ENCODE measurements at regions not wholly inside any gene's neighbourhood (a gene's known extent, or its start where the extent isn't known, plus 50 kb on each side); places are given as distances from the start of the nearest gene placed in this dataset.
"Not testable (repeated sequence)": the region's sequence is repeated elsewhere in the genome, so short reads cannot be mapped to it uniquely, and the experiment has no call there.

- Histone ChIP-seq H3K27ac (ENCODE audit: low read depth in 1 of 2, low read length in 1 of 2) (no peak overlapping the region), H3K36me3 (ENCODE audit: control insufficient read depth in 2 of 2, insufficient read depth in 2 of 2, low read length in 1 of 2) (no peaks in the 10 kb centered on the region), H3K4me1 (ENCODE audit: control insufficient read depth in 2 of 2, insufficient read depth in 2 of 2, low read length in 2 of 2) (no peaks in the 10 kb centered on the region), H3K9me3 (ENCODE audit: control insufficient read depth in 2 of 2, insufficient read depth in 1 of 2, low read length in 1 of 2) (no peaks in the 10 kb centered on the region), H3K27me3 (ENCODE audit: control insufficient read depth in 2 of 2, insufficient read depth in 1 of 2, low read length in 1 of 2) (no peaks in the 10 kb centered on the region), H3K4me3 (ENCODE audit: low read length in 2 of 2) (no peak overlapping the region)
- WGBS, result 15% methylated on average over 15 of the region's 15 CpGs
- DNase-seq (ENCODE audit: low read depth in 6 of 9, low spot score in 9 of 9), result peak; percentile 23 to 81 (median 53)
Observed at GRCh38 chr4:12633053-12633651, 851.0 kb downstream of the RAB28 start.

- H3K36me3 ChIP-seq (ENCODE audit: control insufficient read depth in 2 of 2, insufficient read depth in 2 of 2, low read length in 1 of 2), result no peaks in the 10 kb centered on the region
- H3K27ac ChIP-seq (ENCODE audit: low read depth in 1 of 2, low read length in 1 of 2), result no peak overlapping the region
- H3K9me3 ChIP-seq (ENCODE audit: control insufficient read depth in 2 of 2, insufficient read depth in 1 of 2, low read length in 1 of 2), result no peaks in the 10 kb centered on the region
- H3K27me3 ChIP-seq (ENCODE audit: control insufficient read depth in 2 of 2, insufficient read depth in 1 of 2, low read length in 1 of 2), result no peaks in the 10 kb centered on the region
- H3K4me3 ChIP-seq (ENCODE audit: low read length in 2 of 2), result no peak overlapping the region
- H3K4me1 ChIP-seq (ENCODE audit: control insufficient read depth in 2 of 2, insufficient read depth in 2 of 2, low read length in 2 of 2), result no peaks in the 10 kb centered on the region
- WGBS, result 94% methylated on average over 7 of the region's 7 CpGs
- no peak for DNase-seq (ENCODE audit: low read depth in 6 of 9, low spot score in 9 of 9)
Observed at GRCh38 chr4:12615822-12616221, 868.3 kb downstream of the RAB28 start.

GRCh38 chr4:12612876-12613275 is 871.3 kb downstream of the RAB28 start:
- 90% methylated on average over 4 of the region's 4 CpGs for WGBS
- no peaks in the 10 kb centered on the region for H3K4me1 ChIP-seq (ENCODE audit: control insufficient read depth in 2 of 2, insufficient read depth in 2 of 2, low read length in 2 of 2)
- H3K4me3 ChIP-seq (ENCODE audit: low read length in 2 of 2), result no peak overlapping the region
- no peak for DNase-seq (ENCODE audit: low read depth in 6 of 9, low spot score in 9 of 9)
- no peaks in the 10 kb centered on the region for H3K36me3 ChIP-seq (ENCODE audit: control insufficient read depth in 2 of 2, insufficient read depth in 2 of 2, low read length in 1 of 2)
- H3K27me3 ChIP-seq (ENCODE audit: control insufficient read depth in 2 of 2, insufficient read depth in 1 of 2, low read length in 1 of 2), result no peaks in the 10 kb centered on the region
- no peak overlapping the region for H3K27ac ChIP-seq (ENCODE audit: low read depth in 1 of 2, low read length in 1 of 2)
- H3K9me3 ChIP-seq (ENCODE audit: control insufficient read depth in 2 of 2, insufficient read depth in 1 of 2, low read length in 1 of 2), result no peaks in the 10 kb centered on the region

- WGBS, result 95% methylated on average over 33 of the region's 33 CpGs
- H3K36me3 ChIP-seq (ENCODE audit: control insufficient read depth in 2 of 2, insufficient read depth in 2 of 2, low read length in 1 of 2); H3K9me3 ChIP-seq (ENCODE audit: control insufficient read depth in 2 of 2, insufficient read depth in 1 of 2, low read length in 1 of 2); H3K4me1 ChIP-seq (ENCODE audit: control insufficient read depth in 2 of 2, insufficient read depth in 2 of 2, low read length in 2 of 2); H3K27ac ChIP-seq (ENCODE audit: low read depth in 1 of 2, low read length in 1 of 2); DNase-seq (ENCODE audit: low read depth in 6 of 9, low spot score in 9 of 9); H3K4me3 ChIP-seq (ENCODE audit: low read length in 2 of 2); H3K27me3 ChIP-seq (ENCODE audit: control insufficient read depth in 2 of 2, insufficient read depth in 1 of 2, low read length in 1 of 2): not testable (repeated sequence)
Observed at GRCh38 chr4:12609212-12609875, 874.8 kb downstream of the RAB28 start.

GRCh38 chr4:12595986-12596385 is 888.2 kb downstream of the RAB28 start:
- Histone ChIP-seq H3K36me3 (ENCODE audit: control insufficient read depth in 2 of 2, insufficient read depth in 2 of 2, low read length in 1 of 2) (no peaks in the 10 kb centered on the region), H3K9me3 (ENCODE audit: control insufficient read depth in 2 of 2, insufficient read depth in 1 of 2, low read length in 1 of 2) (peaks cover 0 to 13% of the 10 kb centered on the region in 2 donors), H3K27ac (ENCODE audit: low read depth in 1 of 2, low read length in 1 of 2) (no peak overlapping the region), H3K4me3 (ENCODE audit: low read length in 2 of 2) (no peak overlapping the region), H3K4me1 (ENCODE audit: control insufficient read depth in 2 of 2, insufficient read depth in 2 of 2, low read length in 2 of 2) (no peaks in the 10 kb centered on the region), H3K27me3 (ENCODE audit: control insufficient read depth in 2 of 2, insufficient read depth in 1 of 2, low read length in 1 of 2) (no peaks in the 10 kb centered on the region)
- DNase-seq (ENCODE audit: low read depth in 6 of 9, low spot score in 9 of 9), result no peak

GRCh38 chr4:12595489-12595888 is 888.7 kb downstream of the RAB28 start:
- H3K36me3 ChIP-seq (ENCODE audit: control insufficient read depth in 2 of 2, insufficient read depth in 2 of 2, low read length in 1 of 2), result no peaks in the 10 kb centered on the region
- peaks cover 0 to 13% of the 10 kb centered on the region in 2 donors for H3K9me3 ChIP-seq (ENCODE audit: control insufficient read depth in 2 of 2, insufficient read depth in 1 of 2, low read length in 1 of 2)
- no peaks in the 10 kb centered on the region for H3K4me1 ChIP-seq (ENCODE audit: control insufficient read depth in 2 of 2, insufficient read depth in 2 of 2, low read length in 2 of 2)
- no peak overlapping the region for H3K4me3 ChIP-seq (ENCODE audit: low read length in 2 of 2)
- no peaks in the 10 kb centered on the region for H3K27me3 ChIP-seq (ENCODE audit: control insufficient read depth in 2 of 2, insufficient read depth in 1 of 2, low read length in 1 of 2)
- DNase-seq (ENCODE audit: low read depth in 6 of 9, low spot score in 9 of 9), result no peak
- no peak overlapping the region for H3K27ac ChIP-seq (ENCODE audit: low read depth in 1 of 2, low read length in 1 of 2)
- WGBS, result 84% methylated on average over 4 of the region's 4 CpGs

GRCh38 chr4:12588582-12588981 is 895.6 kb downstream of the RAB28 start:
- no peak overlapping the region for H3K4me3 ChIP-seq (ENCODE audit: low read length in 2 of 2)
- H3K27ac ChIP-seq (ENCODE audit: low read depth in 1 of 2, low read length in 1 of 2), result no peak overlapping the region
- no peaks in the 10 kb centered on the region for H3K27me3 ChIP-seq (ENCODE audit: control insufficient read depth in 2 of 2, insufficient read depth in 1 of 2, low read length in 1 of 2)
- DNase-seq (ENCODE audit: low read depth in 6 of 9, low spot score in 9 of 9), result no peak
- H3K4me1 ChIP-seq (ENCODE audit: control insufficient read depth in 2 of 2, insufficient read depth in 2 of 2, low read length in 2 of 2), result no peaks in the 10 kb centered on the region
- H3K9me3 ChIP-seq (ENCODE audit: control insufficient read depth in 2 of 2, insufficient read depth in 1 of 2, low read length in 1 of 2), result no peaks in the 10 kb centered on the region
- no peaks in the 10 kb centered on the region for H3K36me3 ChIP-seq (ENCODE audit: control insufficient read depth in 2 of 2, insufficient read depth in 2 of 2, low read length in 1 of 2)

- Histone ChIP-seq H3K27ac (ENCODE audit: low read depth in 1 of 2, low read length in 1 of 2) (no peak overlapping the region), H3K36me3 (ENCODE audit: control insufficient read depth in 2 of 2, insufficient read depth in 2 of 2, low read length in 1 of 2) (no peaks in the 10 kb centered on the region), H3K27me3 (ENCODE audit: control insufficient read depth in 2 of 2, insufficient read depth in 1 of 2, low read length in 1 of 2) (no peaks in the 10 kb centered on the region), H3K9me3 (ENCODE audit: control insufficient read depth in 2 of 2, insufficient read depth in 1 of 2, low read length in 1 of 2) (no peaks in the 10 kb centered on the region), H3K4me1 (ENCODE audit: control insufficient read depth in 2 of 2, insufficient read depth in 2 of 2, low read length in 2 of 2) (no peaks in the 10 kb centered on the region), H3K4me3 (ENCODE audit: low read length in 2 of 2) (no peak overlapping the region)
- no peak for DNase-seq (ENCODE audit: low read depth in 6 of 9, low spot score in 9 of 9)
- WGBS, result 86% methylated on average over 6 of the region's 6 CpGs
Observed at GRCh38 chr4:12586242-12587006, 897.7 kb downstream of the RAB28 start.

- WGBS, result 62% methylated on average over 4 of the region's 4 CpGs
- H3K27ac ChIP-seq (ENCODE audit: low read depth in 1 of 2, low read length in 1 of 2), result no peak overlapping the region
- no peaks in the 10 kb centered on the region for H3K27me3 ChIP-seq (ENCODE audit: control insufficient read depth in 2 of 2, insufficient read depth in 1 of 2, low read length in 1 of 2)
- no peaks in the 10 kb centered on the region for H3K9me3 ChIP-seq (ENCODE audit: control insufficient read depth in 2 of 2, insufficient read depth in 1 of 2, low read length in 1 of 2)
- DNase-seq (ENCODE audit: low read depth in 6 of 9, low spot score in 9 of 9), result no peak
- H3K36me3 ChIP-seq (ENCODE audit: control insufficient read depth in 2 of 2, insufficient read depth in 2 of 2, low read length in 1 of 2), result no peaks in the 10 kb centered on the region
- no peak overlapping the region for H3K4me3 ChIP-seq (ENCODE audit: low read length in 2 of 2)
- no peaks in the 10 kb centered on the region for H3K4me1 ChIP-seq (ENCODE audit: control insufficient read depth in 2 of 2, insufficient read depth in 2 of 2, low read length in 2 of 2)
Observed at GRCh38 chr4:12584116-12584875, 899.8 kb downstream of the RAB28 start.
